ENCODE measurements at regions not wholly inside any gene's neighbourhood (a gene's known extent, or its start where the extent isn't known, plus 50 kb on each side); places are given as distances from the start of the nearest gene placed in this dataset.
"Not testable (repeated sequence)": the region's sequence is repeated elsewhere in the genome, so short reads cannot be mapped to it uniquely, and the experiment has no call there.

DNA sequence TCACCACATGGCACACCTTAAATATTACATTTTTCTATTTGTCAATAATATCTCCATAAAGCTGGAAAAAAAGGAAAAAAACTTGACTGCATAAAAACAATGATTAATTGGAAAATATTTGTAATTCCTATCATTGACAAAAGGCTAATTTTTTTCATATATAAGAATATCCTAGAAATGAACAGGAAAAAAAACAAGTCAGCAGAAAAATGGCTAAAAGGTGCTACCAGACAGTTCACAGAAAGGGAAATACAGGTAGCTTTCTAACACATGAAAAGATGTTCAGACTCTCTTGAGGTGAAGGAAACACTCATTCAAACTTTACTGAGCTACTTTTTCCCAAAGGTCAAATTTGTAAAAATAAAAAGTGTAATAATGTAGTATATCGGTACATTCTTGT is 104.1 kb upstream of the SCAF8 start:
- intact Hi-C loops (cut with DNase I, micrococcal nuclease) = no loop called here
- ATAC-seq (no peak), DNase-seq (no peak)
- no peaks in the 10 kb centered on the region for H3K36me3 ChIP-seq (ENCODE audit: low read depth)
- TF ChIP-seq, protein P1, sequence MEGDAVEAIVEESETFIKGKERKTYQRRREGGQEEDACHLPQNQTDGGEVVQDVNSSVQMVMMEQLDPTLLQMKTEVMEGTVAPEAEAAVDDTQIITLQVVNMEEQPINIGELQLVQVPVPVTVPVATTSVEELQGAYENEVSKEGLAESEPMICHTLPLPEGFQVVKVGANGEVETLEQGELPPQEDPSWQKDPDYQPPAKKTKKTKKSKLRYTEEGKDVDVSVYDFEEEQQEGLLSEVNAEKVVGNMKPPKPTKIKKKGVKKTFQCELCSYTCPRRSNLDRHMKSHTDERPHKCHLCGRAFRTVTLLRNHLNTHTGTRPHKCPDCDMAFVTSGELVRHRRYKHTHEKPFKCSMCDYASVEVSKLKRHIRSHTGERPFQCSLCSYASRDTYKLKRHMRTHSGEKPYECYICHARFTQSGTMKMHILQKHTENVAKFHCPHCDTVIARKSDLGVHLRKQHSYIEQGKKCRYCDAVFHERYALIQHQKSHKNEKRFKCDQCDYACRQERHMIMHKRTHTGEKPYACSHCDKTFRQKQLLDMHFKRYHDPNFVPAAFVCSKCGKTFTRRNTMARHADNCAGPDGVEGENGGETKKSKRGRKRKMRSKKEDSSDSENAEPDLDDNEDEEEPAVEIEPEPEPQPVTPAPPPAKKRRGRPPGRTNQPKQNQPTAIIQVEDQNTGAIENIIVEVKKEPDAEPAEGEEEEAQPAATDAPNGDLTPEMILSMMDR (IDR thresholded peaks at IDR 0.05) = no peak
- no peaks in the 10 kb centered on the region for H3K4me1 ChIP-seq (ENCODE audit: low read depth)
- no peak overlapping the region for H3K4me3 ChIP-seq
- H3K9me3 ChIP-seq = no peaks in the 10 kb centered on the region

DNA sequence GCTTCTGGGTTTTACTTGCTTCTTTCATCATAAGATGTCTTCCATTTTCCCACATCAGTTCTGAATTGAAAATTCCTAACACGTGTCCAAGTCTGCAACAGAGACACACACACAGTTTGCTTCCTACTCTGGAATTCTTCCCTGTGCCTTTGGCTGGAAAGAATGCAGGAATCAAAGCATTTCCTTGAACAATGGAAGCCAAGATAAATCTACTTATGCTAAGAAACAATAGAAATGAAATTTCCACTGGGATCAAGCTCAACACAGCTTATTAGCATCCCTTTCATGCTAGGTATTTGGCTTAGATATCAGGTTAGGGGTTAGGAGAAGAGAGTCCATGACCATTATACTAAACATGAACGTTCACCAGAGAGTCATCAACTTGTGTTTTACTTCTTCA is 101.1 kb upstream of the SCAF8 start:
- no peak overlapping the region for H3K4me3 ChIP-seq
- TF ChIP-seq, protein P1 (IDR thresholded peaks at IDR 0.05) = no peak
- no peaks in the 10 kb centered on the region for H3K4me1 ChIP-seq (ENCODE audit: low read depth)
- H3K36me3 ChIP-seq (ENCODE audit: low read depth) = no peaks in the 10 kb centered on the region
- intact Hi-C loops (cut with DNase I, micrococcal nuclease) = no loop called here
- no peaks in the 10 kb centered on the region for H3K9me3 ChIP-seq
- ATAC-seq (no peak), DNase-seq (no peak)

DNA sequence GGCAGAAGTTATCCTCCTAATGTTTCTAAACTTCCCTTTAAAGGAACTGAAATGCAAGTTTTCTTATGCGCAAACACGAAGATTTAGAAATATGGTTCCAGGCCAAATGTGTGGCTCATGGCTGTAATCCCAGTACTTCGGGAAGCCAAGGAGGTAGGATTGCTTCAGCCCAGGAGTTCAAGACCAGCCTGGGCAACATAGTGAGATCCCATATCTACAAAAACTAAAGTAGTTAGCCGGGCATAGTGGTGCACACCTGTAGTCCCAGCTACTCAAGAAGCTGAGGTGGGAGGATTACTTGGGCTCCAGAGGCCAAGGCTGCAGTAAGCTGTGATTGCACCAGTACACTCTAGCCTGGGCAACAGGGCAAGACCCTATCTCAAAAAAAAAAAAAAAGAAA is 95.8 kb upstream of the SCAF8 start:
- no peak for DNase-seq
- H3K9me3 ChIP-seq = no peaks in the 10 kb centered on the region
- no peak for ATAC-seq
- TF ChIP-seq, protein P1 (IDR thresholded peaks at IDR 0.05) = no peak
- intact Hi-C loops (cut with DNase I, micrococcal nuclease) = no loop called here
- H3K4me1 ChIP-seq (ENCODE audit: low read depth) = no peaks in the 10 kb centered on the region
- no peak overlapping the region for H3K4me3 ChIP-seq
- no peaks in the 10 kb centered on the region for H3K36me3 ChIP-seq (ENCODE audit: low read depth)

DNA sequence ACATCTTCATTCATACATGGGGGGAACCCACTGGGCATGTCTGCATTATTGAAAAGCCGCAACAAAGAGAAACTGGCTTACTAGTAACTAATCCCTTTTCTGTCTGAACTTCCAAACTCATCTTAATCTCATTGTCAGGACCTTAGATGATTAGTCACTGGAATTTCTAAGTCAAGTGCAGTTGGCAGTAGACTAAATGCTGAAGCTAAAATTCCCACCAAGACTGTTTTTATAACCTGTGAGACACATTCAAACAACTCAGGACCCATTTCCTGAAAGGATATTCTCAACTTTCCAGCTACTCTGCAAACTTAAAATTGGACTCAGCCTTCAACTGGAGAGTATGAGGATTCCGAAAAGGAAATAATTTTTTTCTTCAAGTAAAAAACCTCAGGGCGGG is 94.8 kb upstream of the SCAF8 start:
- Histone ChIP-seq H3K36me3 (ENCODE audit: low read depth) (no peaks in the 10 kb centered on the region), H3K9me3 (no peaks in the 10 kb centered on the region), H3K4me1 (ENCODE audit: low read depth) (no peaks in the 10 kb centered on the region), H3K4me3 (no peak overlapping the region)
- TF ChIP-seq, protein P1 (IDR thresholded peaks at IDR 0.05) = no peak
- ATAC-seq = no peak
- intact Hi-C loops (cut with DNase I, micrococcal nuclease) = no loop called here
- no peak for DNase-seq

DNA sequence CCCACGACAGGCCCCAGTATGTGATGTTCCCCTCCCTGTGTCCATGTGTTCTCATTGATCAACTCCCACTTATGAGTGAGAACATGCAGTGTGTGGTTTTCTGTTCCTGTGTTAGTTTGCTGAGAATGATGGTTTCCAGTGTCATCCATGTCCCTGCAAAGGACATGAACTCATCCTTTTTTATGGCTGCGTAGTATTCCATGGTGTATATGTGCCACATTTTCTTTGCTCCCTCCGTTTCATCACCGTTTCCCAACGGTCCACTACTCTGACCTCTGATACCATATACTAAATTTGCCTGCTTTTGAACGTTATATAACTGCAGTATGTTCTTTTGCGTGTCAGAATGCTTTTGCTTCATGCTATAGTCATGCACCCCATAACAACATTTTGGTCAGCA is 94.0 kb upstream of the SCAF8 start:
- DNase-seq; H3K4me3 ChIP-seq; ATAC-seq; intact Hi-C loops (cut with DNase I, micrococcal nuclease); H3K36me3 ChIP-seq (ENCODE audit: low read depth); H3K4me1 ChIP-seq (ENCODE audit: low read depth); H3K9me3 ChIP-seq: not testable (repeated sequence)

DNA sequence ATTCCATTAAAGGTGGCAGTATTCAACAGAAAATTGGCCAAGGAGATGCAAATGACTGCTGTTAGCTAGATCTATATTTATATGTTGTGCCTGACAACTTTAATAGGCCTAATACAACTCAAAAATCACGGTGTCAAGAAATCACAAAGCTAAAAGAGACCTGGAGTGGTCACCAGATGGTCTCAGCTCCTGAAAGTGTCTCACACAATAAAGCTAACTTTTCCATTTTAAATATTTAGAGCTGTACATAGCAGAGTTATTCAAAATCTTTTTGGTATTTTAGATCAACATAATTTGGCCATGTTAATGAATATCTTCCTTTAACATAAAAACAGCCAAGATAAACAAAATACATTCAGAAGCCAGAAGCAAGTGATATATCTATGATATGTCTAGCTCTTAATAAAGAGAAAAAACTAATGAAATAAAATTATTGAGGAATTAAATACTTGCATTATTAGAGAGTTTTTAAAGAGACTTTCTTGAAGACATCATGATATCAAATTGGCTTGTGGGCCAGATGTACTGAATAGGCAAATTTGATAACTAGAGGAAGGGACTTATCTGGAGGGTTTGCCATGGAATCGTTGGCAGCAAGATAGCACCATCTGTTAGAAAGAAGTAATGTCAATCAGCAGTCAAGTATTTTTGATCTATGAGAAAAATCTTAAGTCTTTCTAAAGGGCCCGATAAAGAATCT is 84.9 kb upstream of the SCAF8 start:
- H3K4me3 ChIP-seq = no peak overlapping the region
- TF ChIP-seq, protein P1 (IDR thresholded peaks at IDR 0.05) = no peak
- DNase-seq = no peak

More for the DNA sequence above, 84.9 kb upstream of the SCAF8 start:
- intact Hi-C loops (cut with DNase I, micrococcal nuclease) = no loop called here
- no peak for ATAC-seq
- Histone ChIP-seq H3K4me1 (ENCODE audit: low read depth) (no peaks in the 10 kb centered on the region), H3K36me3 (ENCODE audit: low read depth) (no peaks in the 10 kb centered on the region), H3K9me3 (no peaks in the 10 kb centered on the region)

All from mucosa of descending colon (tissue), 3 donors.